GM21447 (cell line): ENCODE measurements at regions not wholly inside any gene's neighbourhood (a gene's known extent, or its start where the extent isn't known, plus 50 kb on each side); places are given as distances from the start of the nearest gene placed in this dataset.

Source experiments
- ATAC-seq: cut with Tn5 transposase; IDR thresholded peaks from one replicate; pipeline ENCODE4 v1.9.1; 2021; ENCODE audit not compliant: unreplicated experiment

- no peak for ATAC-seq
Measured at GRCh38 chr4:56241500-56241899, 145.8 kb downstream of the AASDH start.

GRCh38 chr4:56240554-56241174, 146.6 kb downstream of the AASDH start:
- no peak for ATAC-seq

DNA sequence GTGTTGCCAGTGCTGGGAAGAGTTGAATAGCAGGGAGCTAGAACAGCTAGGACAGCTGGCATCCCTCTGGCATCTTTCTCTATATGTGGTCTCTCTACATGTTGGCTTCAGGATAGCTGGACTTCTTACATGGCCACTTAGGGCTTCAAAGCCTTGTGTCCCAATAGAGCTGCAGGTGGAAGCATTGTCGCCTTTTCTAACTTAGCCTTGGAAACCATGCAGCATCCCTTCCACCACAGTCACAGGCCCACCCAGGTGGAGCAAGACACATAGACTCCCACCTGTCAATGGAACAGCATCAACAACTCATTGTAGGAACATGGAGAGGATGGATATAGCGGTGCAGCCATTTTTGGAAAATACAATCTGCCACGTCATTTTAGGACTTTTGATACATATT, 149.0 kb downstream of the AASDH start:
- ATAC-seq = no peak

- no peak for ATAC-seq
Measured at GRCh38 chr4:56235725-56236124, 151.6 kb downstream of the AASDH start.

DNA sequence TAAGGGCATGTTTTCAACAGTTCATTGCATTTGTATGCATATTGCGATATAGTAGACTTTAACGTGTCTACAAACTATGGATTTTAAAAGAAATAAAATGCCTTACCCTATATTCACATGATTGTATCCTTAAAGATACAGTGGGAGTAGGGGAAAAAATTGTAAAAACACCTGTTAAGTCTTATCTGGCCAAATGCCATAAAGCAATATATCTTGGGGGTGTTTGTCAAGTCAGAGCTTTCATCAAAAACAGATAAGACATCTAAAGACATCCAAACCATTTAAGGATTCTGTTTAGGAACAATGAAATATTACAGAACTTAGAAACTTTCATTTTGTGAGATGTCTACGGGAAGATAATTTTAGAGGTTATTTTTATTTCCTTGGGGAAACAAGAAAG, 152.3 kb downstream of the AASDH start:
- no peak for ATAC-seq

DNA sequence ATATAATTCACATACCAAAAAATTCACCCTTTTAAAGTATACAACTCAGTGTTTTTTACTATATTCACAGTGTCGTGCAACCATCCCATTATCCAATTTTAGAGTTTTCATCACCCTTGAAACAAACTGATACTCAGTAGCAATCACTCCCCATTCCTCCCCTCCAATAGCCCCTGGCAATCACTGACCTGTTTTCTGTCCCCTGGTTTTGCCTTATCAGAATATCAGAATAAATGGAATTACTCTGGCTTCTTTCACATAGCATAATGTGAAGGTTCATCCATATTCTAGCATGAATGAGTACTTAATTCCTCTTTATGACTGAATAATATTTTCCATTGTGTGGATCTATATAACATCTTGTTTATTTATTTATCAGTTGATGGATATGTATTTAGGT, 153.2 kb downstream of the AASDH start:
- ATAC-seq = no peak

GRCh38 chr4:56231410-56231809, 155.9 kb downstream of the AASDH start:
- no peak for ATAC-seq

- no peak for ATAC-seq
Measured at GRCh38 chr4:56229947-56230346, 157.3 kb downstream of the AASDH start.

GRCh38 chr4:56227301-56227835, 159.9 kb downstream of the AASDH start:
- no peak for ATAC-seq

GRCh38 chr4:56226579-56226978, 160.7 kb downstream of the AASDH start:
- no peak for ATAC-seq

- ATAC-seq = no peak
Measured at GRCh38 chr4:56224641-56225040, 162.7 kb downstream of the AASDH start.

DNA sequence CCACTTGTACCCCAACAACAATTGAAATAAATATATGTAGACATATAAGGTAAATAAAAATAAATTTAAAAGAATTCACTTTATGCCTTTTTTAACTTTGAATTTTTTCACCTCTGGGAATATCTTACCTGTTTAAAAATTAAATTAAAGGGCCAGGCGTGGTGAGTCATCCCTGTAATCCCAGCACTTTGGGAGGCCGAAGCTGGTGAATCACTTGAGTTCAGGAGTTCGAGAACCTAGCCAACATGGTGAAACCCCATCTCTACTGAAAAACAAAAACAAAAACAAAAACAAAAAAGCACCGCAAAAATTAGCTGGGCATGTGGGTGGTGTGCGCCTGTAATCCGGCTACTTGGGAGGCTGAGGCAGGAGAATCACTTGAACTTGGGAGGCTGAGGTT, 164.8 kb downstream of the AASDH start:
- no peak for ATAC-seq

GRCh38 chr4:56220261-56220660, 167.0 kb downstream of the AASDH start:
- ATAC-seq = no peak

- ATAC-seq = no peak
Measured at GRCh38 chr4:56219447-56219846, 167.8 kb downstream of the AASDH start.

DNA sequence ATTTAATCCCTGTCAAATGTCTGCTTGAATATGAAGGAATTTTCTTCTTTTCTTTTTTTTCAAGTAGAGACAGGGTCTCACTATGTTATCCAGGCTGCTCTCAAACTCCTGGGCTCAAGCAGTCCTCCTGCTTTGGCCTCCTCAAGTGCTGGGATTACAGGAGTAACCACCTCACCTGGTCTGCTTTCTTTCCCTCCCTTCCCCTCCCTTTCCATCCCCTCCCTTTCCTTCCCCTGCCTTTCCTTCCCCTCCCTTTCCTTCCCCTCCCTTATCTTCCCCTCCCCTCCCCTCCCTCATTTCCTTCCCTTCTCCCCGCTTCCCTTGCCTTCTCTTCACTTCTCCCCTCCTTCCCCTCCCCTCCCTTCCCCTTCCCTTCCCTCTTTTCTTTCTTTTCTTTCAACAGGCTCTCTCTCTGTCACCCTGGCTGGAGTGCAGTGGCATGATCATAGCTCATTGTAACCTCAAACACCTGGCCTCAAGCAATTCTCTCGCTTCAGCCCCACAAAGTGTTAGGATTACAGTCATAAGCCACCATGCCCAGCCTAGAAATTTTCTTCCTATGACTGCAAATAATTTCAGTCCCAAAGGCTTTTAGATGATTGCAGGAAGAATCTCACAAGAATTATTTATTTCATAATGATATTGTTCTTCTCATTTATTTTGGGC, 168.9 kb downstream of the AASDH start:
- no peak for ATAC-seq

GRCh38 chr4:56217343-56217890, 169.9 kb downstream of the AASDH start:
- no peak for ATAC-seq

- ATAC-seq = no peak
Measured at GRCh38 chr4:56215901-56216300, 171.4 kb downstream of the AASDH start.

DNA sequence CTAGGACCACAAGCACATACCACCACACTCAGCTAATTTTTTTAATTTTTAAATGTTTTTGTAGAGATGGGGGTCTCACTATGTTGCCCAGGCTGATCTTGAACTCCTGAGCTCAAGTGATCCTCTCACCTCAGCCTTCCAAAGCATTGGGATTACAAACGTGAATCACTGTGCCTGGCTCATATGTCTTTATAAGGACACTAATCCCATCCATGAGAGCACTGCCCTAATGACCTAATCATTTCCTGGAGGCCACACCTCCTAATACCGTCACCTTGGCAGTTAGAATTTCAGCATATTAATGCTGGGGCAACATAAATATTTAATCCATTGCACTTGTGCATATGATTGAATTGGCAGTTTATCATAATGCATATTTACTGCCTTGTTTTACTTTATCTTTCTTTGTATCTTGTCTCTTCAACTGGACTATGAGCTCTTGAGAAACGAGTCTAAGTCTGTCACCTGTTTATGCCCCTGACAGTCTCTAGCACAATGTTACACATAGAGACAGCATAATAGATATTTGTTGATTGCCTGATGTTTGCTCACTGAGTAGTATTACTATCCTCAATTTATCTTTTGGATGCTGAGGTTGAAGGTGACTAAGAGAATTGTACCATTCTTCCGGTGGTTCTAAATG, 172.0 kb downstream of the AASDH start:
- ATAC-seq = no peak

GRCh38 chr4:56213543-56213942, 173.7 kb downstream of the AASDH start:
- no peak for ATAC-seq

- ATAC-seq = no peak
Measured at GRCh38 chr4:56212774-56213173, 174.5 kb downstream of the AASDH start.

- ATAC-seq = no peak
Measured at GRCh38 chr4:56211202-56211601, 176.1 kb downstream of the AASDH start.

DNA sequence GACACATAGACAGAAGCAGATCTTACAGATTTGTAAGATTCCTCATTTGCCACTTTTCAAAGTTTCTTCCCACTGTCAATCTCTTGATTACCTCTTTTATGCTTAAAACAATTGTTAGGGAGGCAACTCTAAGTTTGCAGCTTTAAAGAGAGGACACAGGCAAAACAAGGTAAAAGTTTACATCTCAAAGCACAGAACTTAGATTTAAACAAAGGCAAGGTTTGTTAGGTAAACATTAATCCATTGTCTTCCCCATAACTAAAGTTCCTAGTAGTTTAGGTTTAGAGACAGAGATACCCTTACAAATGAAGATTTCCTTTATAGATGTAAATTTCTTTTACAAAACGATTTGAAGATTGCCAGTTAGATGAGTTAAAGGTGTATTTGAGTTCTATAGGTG, 176.9 kb downstream of the AASDH start:
- ATAC-seq = no peak
